ENCODE measurements at regions not wholly inside any gene's neighbourhood (a gene's known extent, or its start where the extent isn't known, plus 50 kb on each side); places are given as distances from the start of the nearest gene placed in this dataset.
A peak's percentile ranks its signal among the peaks of the same experiment; 100 is the strongest.
"Not testable (repeated sequence)": the region's sequence is repeated elsewhere in the genome, so short reads cannot be mapped to it uniquely, and the experiment has no call there.

DNA sequence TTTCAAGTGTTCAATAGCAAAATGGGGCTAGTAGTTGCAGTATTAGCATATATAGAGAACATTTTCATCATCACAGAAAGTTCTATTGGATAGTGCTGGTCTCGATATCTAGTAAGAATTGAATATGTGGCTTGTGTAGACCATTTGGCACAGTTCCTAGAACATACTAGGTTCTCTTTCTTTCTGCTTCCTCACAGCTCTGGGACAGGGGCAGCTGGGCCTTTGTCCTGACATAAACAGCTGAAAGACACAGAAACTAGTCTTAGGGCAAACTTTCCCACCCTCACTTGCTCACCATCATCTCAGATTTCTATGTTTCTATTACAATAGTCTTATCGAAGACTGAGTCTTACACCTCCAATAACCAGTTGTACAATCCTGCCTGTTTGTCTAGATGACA is 63.7 kb upstream of the DLG1 start:
- H3K27me3 ChIP-seq (replicated peaks; ENCODE audit: insufficient read depth), result no peaks in the 10 kb centered on the region
- no peak for TF ChIP-seq POLR2AphosphoS5 (IDR thresholded peaks at IDR 0.05)
- intact Hi-C loops (cut with DNase I), result no loop called here
- H3K36me3 ChIP-seq, result no peaks in the 10 kb centered on the region
- H3K27ac ChIP-seq, result no peak overlapping the region
- no peaks in the 10 kb centered on the region for H3K4me1 ChIP-seq (replicated peaks)
- no peaks in the 10 kb centered on the region for H3K9me3 ChIP-seq
- H3K4me3 ChIP-seq, result no peak overlapping the region
- DNase-seq (ENCODE audit: low spot score), result no peak
- WGBS, result 72% methylated on average over 2 of the region's 2 CpGs

- DNase-seq (ENCODE audit: low spot score); H3K27me3 ChIP-seq (replicated peaks; ENCODE audit: insufficient read depth); H3K4me3 ChIP-seq; intact Hi-C loops (cut with DNase I); H3K4me1 ChIP-seq (replicated peaks); H3K36me3 ChIP-seq; H3K27ac ChIP-seq; H3K9me3 ChIP-seq: not testable (repeated sequence)
- WGBS, result 94% methylated on average over 3 of the region's 3 CpGs
These were observed 61.7 kb upstream of the DLG1 start for GRCh38 chr3:197360095-197360494.

- H3K4me1 ChIP-seq (replicated peaks); intact Hi-C loops (cut with DNase I): not testable (repeated sequence)
- WGBS, result 94% methylated on average over 3 of the region's 3 CpGs
These were observed 61.1 kb upstream of the DLG1 start for GRCh38 chr3:197359476-197359875.

DNA sequence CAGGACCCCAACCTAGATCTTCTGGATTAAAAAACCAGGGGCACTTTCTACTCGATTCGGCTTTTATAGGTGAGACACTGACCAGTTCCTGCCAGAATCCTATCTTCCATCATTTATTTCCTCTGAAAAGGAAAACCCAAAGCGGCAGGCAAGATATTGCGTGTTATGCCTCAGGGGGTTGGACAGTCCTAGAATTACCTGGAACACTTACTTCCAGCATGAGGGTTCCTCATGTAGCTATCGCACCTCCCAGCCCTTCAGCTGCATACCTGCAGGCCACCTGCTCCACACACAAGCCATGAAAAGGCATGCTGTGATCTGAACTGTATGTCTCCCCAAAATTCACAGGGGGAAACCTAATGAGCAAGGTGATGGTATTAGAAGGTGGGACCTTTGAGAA is 58.3 kb upstream of the DLG1 start:
- H3K27me3 ChIP-seq (replicated peaks; ENCODE audit: insufficient read depth), result no peaks in the 10 kb centered on the region
- H3K36me3 ChIP-seq, result no peaks in the 10 kb centered on the region
- no peak overlapping the region for H3K4me3 ChIP-seq
- no peak for DNase-seq (ENCODE audit: low spot score)
- H3K4me1 ChIP-seq (replicated peaks), result no peaks in the 10 kb centered on the region
- WGBS, result 84% methylated on average over 5 of the region's 5 CpGs
- intact Hi-C loops (cut with DNase I), result no loop called here
- H3K27ac ChIP-seq, result no peak overlapping the region
- TF ChIP-seq POLR2A (IDR thresholded peaks at IDR 0.05) (no peak), POLR2AphosphoS5 (IDR thresholded peaks at IDR 0.05) (no peak)
- TF ChIP-seq, protein P1, sequence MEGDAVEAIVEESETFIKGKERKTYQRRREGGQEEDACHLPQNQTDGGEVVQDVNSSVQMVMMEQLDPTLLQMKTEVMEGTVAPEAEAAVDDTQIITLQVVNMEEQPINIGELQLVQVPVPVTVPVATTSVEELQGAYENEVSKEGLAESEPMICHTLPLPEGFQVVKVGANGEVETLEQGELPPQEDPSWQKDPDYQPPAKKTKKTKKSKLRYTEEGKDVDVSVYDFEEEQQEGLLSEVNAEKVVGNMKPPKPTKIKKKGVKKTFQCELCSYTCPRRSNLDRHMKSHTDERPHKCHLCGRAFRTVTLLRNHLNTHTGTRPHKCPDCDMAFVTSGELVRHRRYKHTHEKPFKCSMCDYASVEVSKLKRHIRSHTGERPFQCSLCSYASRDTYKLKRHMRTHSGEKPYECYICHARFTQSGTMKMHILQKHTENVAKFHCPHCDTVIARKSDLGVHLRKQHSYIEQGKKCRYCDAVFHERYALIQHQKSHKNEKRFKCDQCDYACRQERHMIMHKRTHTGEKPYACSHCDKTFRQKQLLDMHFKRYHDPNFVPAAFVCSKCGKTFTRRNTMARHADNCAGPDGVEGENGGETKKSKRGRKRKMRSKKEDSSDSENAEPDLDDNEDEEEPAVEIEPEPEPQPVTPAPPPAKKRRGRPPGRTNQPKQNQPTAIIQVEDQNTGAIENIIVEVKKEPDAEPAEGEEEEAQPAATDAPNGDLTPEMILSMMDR (IDR thresholded peaks at IDR 0.05), result no peak
- H3K9me3 ChIP-seq, result no peaks in the 10 kb centered on the region

More at GRCh38 chr3:197359476-197359875, 61.1 kb upstream of the DLG1 start:
- DNase-seq (ENCODE audit: low spot score); H3K27ac ChIP-seq; H3K9me3 ChIP-seq; H3K36me3 ChIP-seq; H3K4me3 ChIP-seq; H3K27me3 ChIP-seq (replicated peaks; ENCODE audit: insufficient read depth): not testable (repeated sequence)

GRCh38 chr3:197356275-197356674 is 57.9 kb upstream of the DLG1 start:
- TF ChIP-seq, protein P1 (IDR thresholded peaks at IDR 0.05), result no peak
- TF ChIP-seq POLR2AphosphoS5 (IDR thresholded peaks at IDR 0.05) (no peak), POLR2A (IDR thresholded peaks at IDR 0.05) (no peak)
- Histone ChIP-seq H3K36me3 (no peaks in the 10 kb centered on the region), H3K4me1 (replicated peaks) (no peaks in the 10 kb centered on the region), H3K27me3 (replicated peaks; ENCODE audit: insufficient read depth) (no peaks in the 10 kb centered on the region), H3K27ac (no peak overlapping the region), H3K4me3 (no peak overlapping the region), H3K9me3 (no peaks in the 10 kb centered on the region)
- peak; percentile 27 for DNase-seq (ENCODE audit: low spot score)
- WGBS, result 70% methylated on average over 14 of the region's 14 CpGs
- intact Hi-C loops (cut with DNase I), result no loop called here

- no peak for DNase-seq (ENCODE audit: low spot score)
- H3K27me3 ChIP-seq (replicated peaks; ENCODE audit: insufficient read depth), result no peaks in the 10 kb centered on the region
- no peaks in the 10 kb centered on the region for H3K4me1 ChIP-seq (replicated peaks)
- intact Hi-C loops (cut with DNase I), result no loop called here
- TF ChIP-seq POLR2AphosphoS5 (IDR thresholded peaks at IDR 0.05), result no peak
- no peak for TF ChIP-seq POLR2A (IDR thresholded peaks at IDR 0.05)
- TF ChIP-seq, protein P1 (IDR thresholded peaks at IDR 0.05), result no peak
- 100% methylated on average over 1 of the region's 1 CpG for WGBS
- no peak overlapping the region for H3K4me3 ChIP-seq
- H3K36me3 ChIP-seq, result no peaks in the 10 kb centered on the region
- no peak overlapping the region for H3K27ac ChIP-seq
- no peaks in the 10 kb centered on the region for H3K9me3 ChIP-seq
These were observed 57.3 kb upstream of the DLG1 start for GRCh38 chr3:197355713-197356112.
